CD14-positive monocyte (primary cell): ENCODE measurements at regions not wholly inside any gene's neighbourhood (a gene's known extent, or its start where the extent isn't known, plus 50 kb on each side); places are given as distances from the start of the nearest gene placed in this dataset.

Experiments
- DNase-seq, 3 donors: peaks; one replicate each; pipeline ENCODE4 v3.0.0-alpha.2; 2011 to 2022
- H2AFZ ChIP-seq: 2 replicates; pipeline ENCODE4 v1.6.0; 2012; ENCODE audit warnings: mild to moderate bottlenecking, low read depth, low read length, inconsistent platforms; ENCODE audit not compliant: insufficient read depth, poor library complexity, severe bottlenecking
- H3K27ac ChIP-seq, 2 donors: 1 replicate in 1 of 2; 2 replicates in 1 of 2; pipeline ENCODE4 v1.5.1; 2012 to 2013; ENCODE audit warnings: low read length in 2 of 2, control low read depth in 1 of 2, inconsistent platforms in 1 of 2, low read depth in 1 of 2, mild to moderate bottlenecking in 1 of 2
- H3K27me3 ChIP-seq, 2 donors: one replicate each; pipeline versions ENCODE4 v1.6.0 to v1.6.1; 2011 to 2013; ENCODE audit warnings: low read length in 2 of 2; ENCODE audit not compliant: control insufficient read depth in 2 of 2, insufficient read depth in 2 of 2
- H3K36me3 ChIP-seq, 2 donors: replicated peaks in 1 of 2; 1 replicate in 1 of 2; 2 replicates in 1 of 2; pipeline versions ENCODE4 v1.5.1 to v1.6.1; 2012 to 2013; ENCODE audit warnings: low read length in 2 of 2, control low read depth in 1 of 2, inconsistent platforms in 1 of 2, mild to moderate bottlenecking in 1 of 2; ENCODE audit not compliant: insufficient read depth in 2 of 2, control insufficient read depth in 1 of 2
- H3K4me1 ChIP-seq, 2 donors: 1 replicate in 1 of 2; 2 replicates in 1 of 2; pipeline versions ENCODE4 v1.5.1 to v1.6.1; 2012 to 2013; ENCODE audit warnings: low read length in 2 of 2, control low read depth in 1 of 2, inconsistent platforms in 1 of 2, mild to moderate bottlenecking in 1 of 2, moderate library complexity in 1 of 2; ENCODE audit not compliant: insufficient read depth in 2 of 2, control insufficient read depth in 1 of 2
- H3K4me2 ChIP-seq: replicated peaks from 2 replicates; pipeline ENCODE3; 2012; ENCODE audit warnings: low read length, moderate library complexity, mild to moderate bottlenecking; ENCODE audit not compliant: poor library complexity, severe bottlenecking; ENCODE audit errors: extremely low read depth
- H3K4me3 ChIP-seq, 3 experiments: fragments of 200-600 bp in 1 of 3; sonication (generic) in 1 of 3; replicated peaks in 1 of 3; 1 replicate in 2 of 3; 2 replicates in 1 of 3; pipeline ENCODE4 v1.5.1; 2011 to 2013; ENCODE audit warnings: low read length in 3 of 3, mild to moderate bottlenecking in 3 of 3, control low read depth in 2 of 3, low read depth in 2 of 3, inconsistent platforms in 1 of 3, moderate library complexity in 1 of 3
- H3K79me2 ChIP-seq: 2 replicates; pipeline ENCODE4 v1.6.0; 2012; ENCODE audit warnings: mild to moderate bottlenecking, control low read depth, inconsistent platforms, low read length, moderate library complexity; ENCODE audit not compliant: insufficient read depth
- H3K9ac ChIP-seq: 2 replicates; pipeline ENCODE4 v1.6.0; 2017; ENCODE audit warnings: low read length, mild to moderate bottlenecking; ENCODE audit not compliant: insufficient read depth, poor library complexity, severe bottlenecking
- H3K9me3 ChIP-seq, 2 donors: replicated peaks in 1 of 2; 1 replicate in 1 of 2; 2 replicates in 1 of 2; pipeline versions ENCODE4 v1.5.1 to v1.6.1; 2012 to 2013; ENCODE audit warnings: low read length in 2 of 2, control low read depth in 1 of 2; ENCODE audit not compliant: control insufficient read depth in 1 of 2, insufficient read depth in 1 of 2
- H4K20me1 ChIP-seq: 2 replicates; pipeline ENCODE4 v1.6.0; 2012; ENCODE audit warnings: mild to moderate bottlenecking, low read length, control low read depth, moderate library complexity; ENCODE audit not compliant: insufficient read depth
- H3K27ac Mint-ChIP-seq, 7 donors: one replicate each; pipeline ENCODE4 v1.8.0; 2020; ENCODE audit warnings: mild to moderate bottlenecking in 7 of 7, mixed read lengths in 7 of 7, moderate library complexity in 6 of 7, inconsistent platforms in 2 of 7
- H3K27me3 Mint-ChIP-seq, 3 donors: one replicate each; pipeline ENCODE4 v1.8.0; 2021 to 2022; ENCODE audit warnings: low read depth in 3 of 3, mild to moderate bottlenecking in 3 of 3, mixed read lengths in 3 of 3, moderate library complexity in 3 of 3, inconsistent platforms in 1 of 3
- H3K36me3 Mint-ChIP-seq, 2 donors: one replicate each; pipeline ENCODE4 v1.8.0; 2020; ENCODE audit warnings: mixed read lengths in 2 of 2, inconsistent platforms in 1 of 2, mild to moderate bottlenecking in 1 of 2
- H3K4me1 Mint-ChIP-seq: one replicate; pipeline ENCODE4 v1.8.0; 2020; ENCODE audit warnings: mild to moderate bottlenecking, mixed read lengths
- H3K4me3 Mint-ChIP-seq, 2 donors: one replicate each; pipeline ENCODE4 v1.8.0; 2020; ENCODE audit warnings: mild to moderate bottlenecking in 2 of 2, mixed read lengths in 2 of 2, moderate library complexity in 1 of 2
- H3K9me3 Mint-ChIP-seq, 7 donors: one replicate each; pipeline ENCODE4 v1.8.0; 2020 to 2022; ENCODE audit warnings: mixed read lengths in 7 of 7, mild to moderate bottlenecking in 6 of 7, moderate library complexity in 6 of 7, inconsistent platforms in 2 of 7
- CTCF ChIP-seq: fragments of 200-600 bp; IDR thresholded peaks from one replicate; pipeline ENCODE4 v1.8.0; 2022; ENCODE audit warnings: antibody characterized with exemption, mild to moderate bottlenecking
- WGBS: methylation state at CpG from one replicate; pipeline ENCODE4 v1.1.5; 2013; ENCODE audit warnings: missing lambda C conversion rate; ENCODE audit not compliant: insufficient coverage; 5-methylcytosine and 5-hydroxymethylcytosine counted together
- intact Hi-C, 2 donors: fragments of 100-400 bp; cut with micrococcal nuclease; formaldehyde crosslinking; loops; one replicate each; pipeline versions ENCODE4 v1.15.0 to v1.15.1; 2023

- Histone ChIP-seq H3K79me2 (no peaks in the 10 kb centered on the region), H3K9ac (no peak overlapping the region), H2AFZ (no peak overlapping the region), H3K4me3 (no peak overlapping the region), H3K27me3 (no peaks in the 10 kb centered on the region), H4K20me1 (no peaks in the 10 kb centered on the region), H3K4me1 (no peaks in the 10 kb centered on the region), H3K9me3 (no peaks in the 10 kb centered on the region), H3K27ac (no peak overlapping the region), H3K4me2 (no peak overlapping the region), H3K36me3 (no peaks in the 10 kb centered on the region)
- Mint-ChIP-seq H3K27me3 (peaks cover 0 to 3% (median 0%) of the 10 kb centered on the region in 3 donors), H3K36me3 (no peaks in the 10 kb centered on the region), H3K4me3 (no peak overlapping the region), H3K9me3 (peaks cover 0 to 14% (median 2%) of the 10 kb centered on the region in 7 donors), H3K4me1 (no peaks in the 10 kb centered on the region), H3K27ac (no peak overlapping the region)
- TF ChIP-seq CTCF = no peak
- no peak for DNase-seq
- intact Hi-C loops = no loop called here
- 88% methylated on average over 1 of the region's 3 CpGs for WGBS
These were observed 313.0 kb upstream of the PRKD1 start for GRCh38 chr14:30240685-30241084.

- Mint-ChIP-seq H3K9me3 (peaks cover 0 to 9% (median 0%) of the 10 kb centered on the region in 7 donors), H3K27ac (no peak overlapping the region), H3K4me1 (no peaks in the 10 kb centered on the region), H3K4me3 (no peak overlapping the region), H3K36me3 (no peaks in the 10 kb centered on the region), H3K27me3 (peaks cover 0 to 3% (median 0%) of the 10 kb centered on the region in 3 donors)
- H3K79me2 ChIP-seq = no peaks in the 10 kb centered on the region
- H2AFZ ChIP-seq = no peak overlapping the region
- no peaks in the 10 kb centered on the region for H3K36me3 ChIP-seq
- H3K27me3 ChIP-seq = no peaks in the 10 kb centered on the region
- no peaks in the 10 kb centered on the region for H4K20me1 ChIP-seq
- H3K4me3 ChIP-seq = no peak overlapping the region
- no peak for TF ChIP-seq CTCF
- H3K9ac ChIP-seq = no peak overlapping the region
- intact Hi-C loops = no loop called here
- H3K27ac ChIP-seq = no peak overlapping the region
- no peak overlapping the region for H3K4me2 ChIP-seq
- no peak for DNase-seq
- H3K4me1 ChIP-seq = no peaks in the 10 kb centered on the region
- no peaks in the 10 kb centered on the region for H3K9me3 ChIP-seq
- WGBS = 60% methylated on average over 1 of the region's 2 CpGs
These were observed 315.1 kb upstream of the PRKD1 start for GRCh38 chr14:30242744-30243143.
